H1 (cell line): ENCODE measurements at regions not wholly inside any gene's neighbourhood (a gene's known extent, or its start where the extent isn't known, plus 50 kb on each side); places are given as distances from the start of the nearest gene placed in this dataset.

Experiments used
- CTCF ChIP-seq, 3 experiments: IDR thresholded peaks; 1 replicate in 2 of 3; 2 replicates in 1 of 3; pipeline versions ENCODE4 v1.5.1 to v1.6.1; 2011; ENCODE audit warnings: low read length in 3 of 3, mild to moderate bottlenecking in 3 of 3, inconsistent platforms in 2 of 3, low read depth in 1 of 3, moderate library complexity in 1 of 3; ENCODE audit not compliant: insufficient read depth in 1 of 3; ENCODE audit errors: control extremely low read depth in 1 of 3
- EP300 ChIP-seq, 2 experiments: IDR thresholded peaks; 1 replicate in 1 of 2; 2 replicates in 1 of 2; pipeline ENCODE4 v1.6.1; 2011 to 2012; ENCODE audit warnings: low read depth in 2 of 2, low read length in 2 of 2, mild to moderate bottlenecking in 2 of 2, borderline replicate concordance in 1 of 2, inconsistent platforms in 1 of 2, moderate library complexity in 1 of 2
- EZH2 ChIP-seq: fragments of 200-600 bp; sonication (generic); IDR thresholded peaks from 2 replicates; pipeline ENCODE4 v1.7.1; 2012; ENCODE audit warnings: low read depth, mild to moderate bottlenecking, moderate library complexity, low read length, inconsistent platforms; ENCODE audit not compliant: severe bottlenecking
- POLR2A ChIP-seq, 2 experiments: IDR thresholded peaks; 1 replicate in 1 of 2; 2 replicates in 1 of 2; pipeline ENCODE4 v1.6.1; 2011; ENCODE audit warnings: low read depth in 2 of 2, low read length in 2 of 2, mild to moderate bottlenecking in 2 of 2; ENCODE audit errors: control extremely low read depth in 1 of 2
- YY1 ChIP-seq: IDR thresholded peaks from 2 replicates; pipeline ENCODE4 v1.6.1; 2011; ENCODE audit warnings: low read depth, mild to moderate bottlenecking, low read length

- TF ChIP-seq YY1, result no peak
- no peak for TF ChIP-seq EP300 (IDR thresholded peaks at IDR 0.05; ENCODE audit: borderline replicate concordance in 1 of 2, low read depth in 2 of 2, low read length in 2 of 2)
- no peak for TF ChIP-seq EZH2
- TF ChIP-seq POLR2A (IDR thresholded peaks at IDR 0.05; ENCODE audit: control extremely low read depth in 1 of 2, low read depth in 2 of 2, low read length in 2 of 2), result no peak
- TF ChIP-seq CTCF (IDR thresholded peaks at IDR 0.05; ENCODE audit: control extremely low read depth in 1 of 3, insufficient read depth in 1 of 3, low read depth in 1 of 3, low read length in 3 of 3), result no peak
These were observed 699.2 kb upstream of the RBFOX1 start for GRCh38 chr16:6633456-6633855.
